GM23338 (cell line): ENCODE measurements at regions not wholly inside any gene's neighbourhood (a gene's known extent, or its start where the extent isn't known, plus 50 kb on each side); places are given as distances from the start of the nearest gene placed in this dataset.

Experiments
- ATAC-seq: fragments of 200-7000 bp; cut with Tn5 transposase; 3 replicates; pipeline ENCODE4 v1.9.1; 2020
- DNase-seq: peaks from one replicate; pipeline ENCODE4 v3.0.0-alpha.2; 2015; ENCODE audit warnings: low spot score
- H2AFZ ChIP-seq: fragments of 200-600 bp; sonication (generic); 2 replicates; pipeline ENCODE4 v1.8.0; 2016; ENCODE audit warnings: antibody characterized with exemption, mild to moderate bottlenecking, moderate library complexity
- H3F3A ChIP-seq: fragments of 200-600 bp; sonication (generic); replicated peaks from 2 replicates; pipeline ENCODE4 v1.8.0; 2017; ENCODE audit warnings: antibody characterized with exemption, mixed run types, low read depth
- H3K27ac ChIP-seq: fragments of 200-600 bp; sonication (generic); 2 replicates; pipeline ENCODE4 v1.6.1; 2016; ENCODE audit warnings: low read depth
- H3K27me3 ChIP-seq: fragments of 200-600 bp; sonication (generic); 2 replicates; pipeline ENCODE4 v1.8.0; 2016; ENCODE audit warnings: mild to moderate bottlenecking, mixed run types, moderate library complexity; ENCODE audit not compliant: insufficient read depth
- H3K36me3 ChIP-seq: fragments of 200-600 bp; sonication (generic); 2 replicates; pipeline ENCODE4 v1.8.0; 2016; ENCODE audit warnings: mild to moderate bottlenecking; ENCODE audit not compliant: insufficient read depth
- H3K4me1 ChIP-seq: fragments of 200-600 bp; sonication (generic); 2 replicates; pipeline ENCODE4 v1.8.0; 2016; ENCODE audit warnings: mild to moderate bottlenecking, moderate library complexity; ENCODE audit not compliant: insufficient read depth
- H3K4me2 ChIP-seq: fragments of 200-600 bp; sonication (generic); 2 replicates; pipeline ENCODE4 v1.7.1; 2017; ENCODE audit warnings: mixed run types
- H3K4me3 ChIP-seq: fragments of 200-600 bp; sonication (generic); 2 replicates; pipeline ENCODE4 v1.6.1; 2016; ENCODE audit warnings: mixed run types
- H3K79me2 ChIP-seq: fragments of 200-600 bp; sonication (generic); replicated peaks from 2 replicates; pipeline ENCODE4 v1.8.0; 2017; ENCODE audit warnings: mild to moderate bottlenecking; ENCODE audit not compliant: insufficient read depth
- H3K9me2 ChIP-seq: fragments of 200-600 bp; sonication (generic); 2 replicates; pipeline ENCODE4 v1.8.0; 2017; ENCODE audit not compliant: insufficient read depth
- H4K20me1 ChIP-seq: fragments of 200-600 bp; sonication (generic); replicated peaks from 2 replicates; pipeline ENCODE4 v1.8.0; 2017; ENCODE audit warnings: mild to moderate bottlenecking; ENCODE audit not compliant: insufficient read depth
- H3K27ac Mint-ChIP-seq: 2 replicates; pipeline ENCODE4 v1.8.0; 2020; ENCODE audit warnings: inconsistent platforms, mild to moderate bottlenecking, moderate library complexity, mixed read lengths
- H3K27me3 Mint-ChIP-seq: 3 replicates; pipeline ENCODE4 v1.8.0; 2022; ENCODE audit warnings: low read depth, mild to moderate bottlenecking, moderate library complexity, mixed read lengths, inconsistent platforms; ENCODE audit not compliant: insufficient read depth, poor library complexity
- H3K36me3 Mint-ChIP-seq: 3 replicates; pipeline ENCODE4 v1.8.0; 2021; ENCODE audit warnings: low read depth, mild to moderate bottlenecking, inconsistent platforms, moderate library complexity, mixed read lengths
- H3K4me1 Mint-ChIP-seq: 3 replicates; pipeline ENCODE4 v1.8.0; 2020; ENCODE audit warnings: mild to moderate bottlenecking, inconsistent platforms, mixed read lengths
- H3K4me3 Mint-ChIP-seq: 3 replicates; pipeline ENCODE4 v1.8.0; 2021; ENCODE audit warnings: moderate library complexity, mild to moderate bottlenecking, inconsistent platforms, mixed read lengths
- H3K9me3 Mint-ChIP-seq: 3 replicates; pipeline ENCODE4 v1.8.0; 2020; ENCODE audit warnings: moderate library complexity, mild to moderate bottlenecking, inconsistent platforms, mixed read lengths
- CREB1 ChIP-seq: fragments of 250-450 bp; sonication (Bioruptor Pico); IDR thresholded peaks from 2 replicates; pipeline ENCODE4 v1.5.0; 2020; ENCODE audit warnings: low read depth, mild to moderate bottlenecking, moderate library complexity
- EZH2 ChIP-seq: fragments of 200-600 bp; sonication (generic); IDR thresholded peaks from one replicate; pipeline ENCODE4 v1.8.0; 2017; ENCODE audit warnings: antibody characterized with exemption, mild to moderate bottlenecking, low read depth; ENCODE audit not compliant: unreplicated experiment
- ZNF114 ChIP-seq: fragments of 250-450 bp; sonication (Bioruptor Pico); IDR thresholded peaks from 2 replicates; pipeline ENCODE4 v1.5.0; 2020; ENCODE audit warnings: mild to moderate bottlenecking, moderate library complexity
- TF ChIP-seq, protein P1 (sequence below): fragments of 250-450 bp; sonication (Bioruptor Pico); IDR thresholded peaks from 2 replicates; pipeline ENCODE4 v1.5.0; 2020; ENCODE audit warnings: mild to moderate bottlenecking, moderate library complexity
- TF ChIP-seq, protein P2 (sequence below), 2 experiments: fragments of 200-600 bp in 1 of 2; sonication (generic) in 1 of 2; conservative IDR thresholded peaks; 2 replicates each; pipeline versions ENCODE4 v1.5.1 to v1.6.1; 2016 to 2017; ENCODE audit warnings: antibody characterized with exemption in 2 of 2, low read depth in 2 of 2, mild to moderate bottlenecking in 2 of 2, moderate library complexity in 1 of 2

DNA sequence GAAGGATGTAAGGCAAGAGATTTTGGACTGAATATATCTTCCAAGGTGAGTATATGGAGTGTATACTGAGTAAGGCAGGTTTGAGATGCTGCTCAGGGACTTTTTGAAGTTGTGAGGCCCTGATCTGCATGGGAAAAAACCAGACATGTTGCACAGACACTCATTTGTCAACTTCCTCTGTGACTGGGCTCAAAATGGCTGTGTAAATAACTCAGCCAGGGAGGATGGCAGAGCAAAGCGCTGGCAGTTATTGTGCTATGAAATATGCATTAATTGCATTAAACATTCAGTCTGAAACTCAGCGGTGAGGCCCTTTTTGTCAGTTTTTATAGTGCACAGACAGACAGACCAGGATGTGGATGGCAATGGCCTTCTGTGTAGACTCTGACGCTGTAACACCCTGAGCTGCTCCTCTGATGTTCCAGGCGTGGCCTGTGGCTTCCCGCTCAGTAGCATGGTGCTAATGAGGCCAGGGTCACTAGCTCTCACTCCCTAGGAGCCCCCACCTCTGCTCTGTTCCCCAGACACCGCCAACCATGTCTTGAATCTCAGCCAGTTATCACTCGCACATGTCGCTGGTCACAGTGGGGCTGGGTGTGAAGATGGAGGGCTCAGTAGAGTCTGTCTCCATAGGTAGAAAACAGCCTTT, 307.0 kb upstream of the PROX1 start (continued):
- TF ChIP-seq, protein P1, sequence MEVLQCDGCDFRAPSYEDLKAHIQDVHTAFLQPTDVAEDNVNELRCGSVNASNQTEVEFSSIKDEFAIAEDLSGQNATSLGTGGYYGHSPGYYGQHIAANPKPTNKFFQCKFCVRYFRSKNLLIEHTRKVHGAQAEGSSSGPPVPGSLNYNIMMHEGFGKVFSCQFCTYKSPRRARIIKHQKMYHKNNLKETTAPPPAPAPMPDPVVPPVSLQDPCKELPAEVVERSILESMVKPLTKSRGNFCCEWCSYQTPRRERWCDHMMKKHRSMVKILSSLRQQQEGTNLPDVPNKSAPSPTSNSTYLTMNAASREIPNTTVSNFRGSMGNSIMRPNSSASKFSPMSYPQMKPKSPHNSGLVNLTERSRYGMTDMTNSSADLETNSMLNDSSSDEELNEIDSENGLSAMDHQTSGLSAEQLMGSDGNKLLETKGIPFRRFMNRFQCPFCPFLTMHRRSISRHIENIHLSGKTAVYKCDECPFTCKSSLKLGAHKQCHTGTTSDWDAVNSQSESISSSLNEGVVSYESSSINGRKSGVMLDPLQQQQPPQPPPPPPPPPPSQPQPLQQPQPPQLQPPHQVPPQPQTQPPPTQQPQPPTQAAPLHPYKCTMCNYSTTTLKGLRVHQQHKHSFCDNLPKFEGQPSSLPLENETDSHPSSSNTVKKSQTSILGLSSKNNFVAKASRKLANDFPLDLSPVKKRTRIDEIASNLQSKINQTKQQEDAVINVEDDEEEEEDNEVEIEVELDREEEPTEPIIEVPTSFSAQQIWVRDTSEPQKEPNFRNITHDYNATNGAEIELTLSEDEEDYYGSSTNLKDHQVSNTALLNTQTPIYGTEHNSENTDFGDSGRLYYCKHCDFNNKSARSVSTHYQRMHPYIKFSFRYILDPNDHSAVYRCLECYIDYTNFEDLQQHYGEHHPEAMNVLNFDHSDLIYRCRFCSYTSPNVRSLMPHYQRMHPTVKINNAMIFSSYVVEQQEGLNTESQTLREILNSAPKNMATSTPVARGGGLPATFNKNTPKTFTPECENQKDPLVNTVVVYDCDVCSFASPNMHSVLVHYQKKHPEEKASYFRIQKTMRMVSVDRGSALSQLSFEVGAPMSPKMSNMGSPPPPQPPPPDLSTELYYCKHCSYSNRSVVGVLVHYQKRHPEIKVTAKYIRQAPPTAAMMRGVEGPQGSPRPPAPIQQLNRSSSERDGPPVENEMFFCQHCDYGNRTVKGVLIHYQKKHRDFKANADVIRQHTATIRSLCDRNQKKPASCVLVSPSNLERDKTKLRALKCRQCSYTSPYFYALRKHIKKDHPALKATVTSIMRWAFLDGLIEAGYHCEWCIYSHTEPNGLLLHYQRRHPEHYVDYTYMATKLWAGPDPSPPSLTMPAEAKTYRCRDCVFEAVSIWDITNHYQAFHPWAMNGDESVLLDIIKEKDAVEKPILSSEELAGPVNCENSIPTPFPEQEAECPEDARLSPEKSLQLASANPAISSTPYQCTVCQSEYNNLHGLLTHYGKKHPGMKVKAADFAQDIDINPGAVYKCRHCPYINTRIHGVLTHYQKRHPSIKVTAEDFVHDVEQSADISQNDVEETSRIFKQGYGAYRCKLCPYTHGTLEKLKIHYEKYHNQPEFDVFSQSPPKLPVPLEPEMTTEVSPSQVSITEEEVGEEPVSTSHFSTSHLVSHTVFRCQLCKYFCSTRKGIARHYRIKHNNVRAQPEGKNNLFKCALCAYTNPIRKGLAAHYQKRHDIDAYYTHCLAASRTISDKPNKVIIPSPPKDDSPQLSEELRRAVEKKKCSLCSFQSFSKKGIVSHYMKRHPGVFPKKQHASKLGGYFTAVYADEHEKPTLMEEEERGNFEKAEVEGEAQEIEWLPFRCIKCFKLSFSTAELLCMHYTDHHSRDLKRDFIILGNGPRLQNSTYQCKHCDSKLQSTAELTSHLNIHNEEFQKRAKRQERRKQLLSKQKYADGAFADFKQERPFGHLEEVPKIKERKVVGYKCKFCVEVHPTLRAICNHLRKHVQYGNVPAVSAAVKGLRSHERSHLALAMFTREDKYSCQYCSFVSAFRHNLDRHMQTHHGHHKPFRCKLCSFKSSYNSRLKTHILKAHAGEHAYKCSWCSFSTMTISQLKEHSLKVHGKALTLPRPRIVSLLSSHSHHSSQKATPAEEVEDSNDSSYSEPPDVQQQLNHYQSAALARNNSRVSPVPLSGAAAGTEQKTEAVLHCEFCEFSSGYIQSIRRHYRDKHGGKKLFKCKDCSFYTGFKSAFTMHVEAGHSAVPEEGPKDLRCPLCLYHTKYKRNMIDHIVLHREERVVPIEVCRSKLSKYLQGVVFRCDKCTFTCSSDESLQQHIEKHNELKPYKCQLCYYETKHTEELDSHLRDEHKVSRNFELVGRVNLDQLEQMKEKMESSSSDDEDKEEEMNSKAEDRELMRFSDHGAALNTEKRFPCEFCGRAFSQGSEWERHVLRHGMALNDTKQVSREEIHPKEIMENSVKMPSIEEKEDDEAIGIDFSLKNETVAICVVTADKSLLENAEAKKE (CRISPR knock-in tag) = no peak
- TF ChIP-seq EZH2 = no peak
- TF ChIP-seq, protein P2, sequence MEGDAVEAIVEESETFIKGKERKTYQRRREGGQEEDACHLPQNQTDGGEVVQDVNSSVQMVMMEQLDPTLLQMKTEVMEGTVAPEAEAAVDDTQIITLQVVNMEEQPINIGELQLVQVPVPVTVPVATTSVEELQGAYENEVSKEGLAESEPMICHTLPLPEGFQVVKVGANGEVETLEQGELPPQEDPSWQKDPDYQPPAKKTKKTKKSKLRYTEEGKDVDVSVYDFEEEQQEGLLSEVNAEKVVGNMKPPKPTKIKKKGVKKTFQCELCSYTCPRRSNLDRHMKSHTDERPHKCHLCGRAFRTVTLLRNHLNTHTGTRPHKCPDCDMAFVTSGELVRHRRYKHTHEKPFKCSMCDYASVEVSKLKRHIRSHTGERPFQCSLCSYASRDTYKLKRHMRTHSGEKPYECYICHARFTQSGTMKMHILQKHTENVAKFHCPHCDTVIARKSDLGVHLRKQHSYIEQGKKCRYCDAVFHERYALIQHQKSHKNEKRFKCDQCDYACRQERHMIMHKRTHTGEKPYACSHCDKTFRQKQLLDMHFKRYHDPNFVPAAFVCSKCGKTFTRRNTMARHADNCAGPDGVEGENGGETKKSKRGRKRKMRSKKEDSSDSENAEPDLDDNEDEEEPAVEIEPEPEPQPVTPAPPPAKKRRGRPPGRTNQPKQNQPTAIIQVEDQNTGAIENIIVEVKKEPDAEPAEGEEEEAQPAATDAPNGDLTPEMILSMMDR (conservative IDR thresholded peaks at IDR 0.05; ENCODE audit: low read depth in 2 of 2) = no peak
- no peak for TF ChIP-seq ZNF114 (CRISPR knock-in tag)

DNA sequence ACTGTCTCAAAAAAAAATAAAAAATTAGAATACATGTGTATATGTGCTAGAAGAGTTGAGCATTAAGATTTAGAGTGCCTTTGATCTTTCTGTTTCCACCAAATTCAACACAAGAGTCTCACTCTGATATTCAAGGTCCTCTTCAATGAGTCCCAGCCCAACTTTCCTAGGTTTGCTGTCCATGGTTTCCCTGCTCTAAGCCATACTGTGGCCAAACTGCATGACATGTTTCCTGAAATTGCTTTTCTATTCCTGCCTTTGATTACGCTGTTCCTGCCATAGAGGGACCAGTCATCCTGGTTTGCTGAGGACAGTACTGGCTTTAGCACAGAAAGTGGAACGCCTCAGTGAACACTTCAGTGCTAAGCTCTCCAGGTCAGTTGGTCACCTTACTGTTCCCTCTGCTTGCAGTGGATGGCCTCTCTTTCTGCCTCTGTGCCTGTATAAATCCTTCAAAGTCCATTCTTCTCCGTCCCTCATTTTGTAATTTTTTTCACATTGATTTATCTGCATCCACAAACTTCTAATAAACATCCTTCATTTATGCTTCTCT, 305.9 kb upstream of the PROX1 start:
- H3K4me1 Mint-ChIP-seq = peaks cover 5% of the 10 kb centered on the region; the same call in 2 of the 3 replicates
- ATAC-seq (no peak), DNase-seq (no peak)
- Histone ChIP-seq H2AFZ (no peak overlapping the region), H3F3A (no peaks in the 10 kb centered on the region), H3K79me2 (no peaks in the 10 kb centered on the region), H3K36me3 (no peaks in the 10 kb centered on the region), H4K20me1 (no peaks in the 10 kb centered on the region), H3K4me3 (no peak overlapping the region), H3K27ac (no peak overlapping the region), H3K4me2 (no peak overlapping the region), H3K4me1 (no peaks in the 10 kb centered on the region), H3K9me2 (0 out of 2 replicates have a peak, but pooled peaks cover 3% of the 10 kb centered on the region), H3K27me3 (no peaks in the 10 kb centered on the region)
- no peak overlapping the region for H3K4me3 Mint-ChIP-seq
- H3K27ac Mint-ChIP-seq = no peak overlapping the region
- no peaks in the 10 kb centered on the region for H3K36me3 Mint-ChIP-seq
- TF ChIP-seq, protein P2 (conservative IDR thresholded peaks at IDR 0.05; ENCODE audit: low read depth in 2 of 2) = no peak
- TF ChIP-seq CREB1 (CRISPR knock-in tag) (no peak), ZNF114 (CRISPR knock-in tag) (no peak), EZH2 (no peak)
- H3K9me3 Mint-ChIP-seq = no peaks in the 10 kb centered on the region
- no peaks in the 10 kb centered on the region for H3K27me3 Mint-ChIP-seq
